Colon (tissue), 2 donors: ENCODE measurements at regions not wholly inside any gene's neighbourhood (a gene's known extent, or its start where the extent isn't known, plus 50 kb on each side); places are given as distances from the start of the nearest gene placed in this dataset.

Experiments
- FAIRE-seq: peaks from 2 replicates; lab custom pipeline; 2012; peaks lifted over from hg19 to GRCh38; lab: Jason Lieb, UNC
- donor health status: control.
- donor health status: control.

- no peak for FAIRE-seq
Measured at GRCh38 chr4:146998157-146998556, 52.5 kb upstream of the TTC29 start.

- no peak for FAIRE-seq
Measured at GRCh38 chr4:147003956-147004809, 58.5 kb upstream of the TTC29 start.

GRCh38 chr4:147006229-147006628 lies 60.6 kb upstream of the TTC29 start:
- no peak for FAIRE-seq

- FAIRE-seq, result no peak
Measured at GRCh38 chr4:147009875-147010274, 64.2 kb upstream of the TTC29 start.

- no peak for FAIRE-seq
Measured at GRCh38 chr4:147011411-147011810, 65.7 kb upstream of the TTC29 start.

GRCh38 chr4:147012059-147012707 lies 66.5 kb upstream of the TTC29 start:
- no peak for FAIRE-seq

- FAIRE-seq, result no peak
Measured at GRCh38 chr4:147014946-147015345, 69.3 kb upstream of the TTC29 start.

GRCh38 chr4:147015491-147015890 lies 69.8 kb upstream of the TTC29 start:
- FAIRE-seq, result no peak

GRCh38 chr4:147017081-147017480 lies 71.4 kb upstream of the TTC29 start:
- FAIRE-seq, result no peak

- no peak for FAIRE-seq
Measured at GRCh38 chr4:147019091-147019490, 73.4 kb upstream of the TTC29 start.

GRCh38 chr4:147020456-147020855 lies 74.8 kb upstream of the TTC29 start:
- FAIRE-seq, result no peak

- no peak for FAIRE-seq
Measured at GRCh38 chr4:147025042-147025441, 79.4 kb upstream of the TTC29 start.

- no peak for FAIRE-seq
Measured at GRCh38 chr4:147029296-147029695, 83.6 kb upstream of the TTC29 start.

GRCh38 chr4:147034372-147034771 lies 88.7 kb upstream of the TTC29 start:
- FAIRE-seq, result no peak

- FAIRE-seq, result no peak
Measured at GRCh38 chr4:147037069-147037468, 91.4 kb upstream of the TTC29 start.

- no peak for FAIRE-seq
Measured at GRCh38 chr4:147039976-147040575, 94.4 kb upstream of the TTC29 start.

- FAIRE-seq, result no peak
Measured at GRCh38 chr4:147040874-147041273, 95.2 kb upstream of the TTC29 start.

GRCh38 chr4:147041376-147041775 lies 95.7 kb upstream of the TTC29 start:
- no peak for FAIRE-seq

GRCh38 chr4:147042046-147042445 lies 96.4 kb upstream of the TTC29 start:
- no peak for FAIRE-seq

- no peak for FAIRE-seq
Measured at GRCh38 chr4:147044241-147044640, 98.6 kb upstream of the TTC29 start.

GRCh38 chr4:147049946-147050345 lies 104.3 kb upstream of the TTC29 start:
- FAIRE-seq, result no peak

- FAIRE-seq, result no peak
Measured at GRCh38 chr4:147050356-147050765, 104.7 kb upstream of the TTC29 start.

GRCh38 chr4:147052361-147052760 lies 106.7 kb upstream of the TTC29 start:
- FAIRE-seq, result no peak
